ENCODE measurements at regions not wholly inside any gene's neighbourhood (a gene's known extent, or its start where the extent isn't known, plus 50 kb on each side); places are given as distances from the start of the nearest gene placed in this dataset.

DNA sequence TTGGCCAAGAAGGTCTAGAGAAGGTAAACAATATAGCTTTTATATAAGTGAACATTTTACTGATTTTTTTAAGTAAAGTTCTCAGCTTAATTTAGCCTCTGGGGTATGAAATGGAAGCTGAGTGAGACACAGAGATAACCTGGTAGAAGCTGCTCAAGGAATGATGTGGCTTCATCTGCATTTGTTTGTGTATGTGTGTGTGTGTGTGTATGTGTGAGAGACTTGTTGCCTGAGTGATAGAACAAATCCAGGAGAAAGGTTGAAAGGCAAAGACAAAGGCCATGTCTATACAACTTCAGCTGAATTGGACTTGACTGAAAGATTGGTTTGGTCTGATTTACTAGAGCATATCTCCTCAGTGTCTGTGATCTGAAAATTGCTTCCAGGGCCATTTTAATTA is 63.6 kb downstream of the PCDH7 start:
- ATAC-seq, result no peak

DNA sequence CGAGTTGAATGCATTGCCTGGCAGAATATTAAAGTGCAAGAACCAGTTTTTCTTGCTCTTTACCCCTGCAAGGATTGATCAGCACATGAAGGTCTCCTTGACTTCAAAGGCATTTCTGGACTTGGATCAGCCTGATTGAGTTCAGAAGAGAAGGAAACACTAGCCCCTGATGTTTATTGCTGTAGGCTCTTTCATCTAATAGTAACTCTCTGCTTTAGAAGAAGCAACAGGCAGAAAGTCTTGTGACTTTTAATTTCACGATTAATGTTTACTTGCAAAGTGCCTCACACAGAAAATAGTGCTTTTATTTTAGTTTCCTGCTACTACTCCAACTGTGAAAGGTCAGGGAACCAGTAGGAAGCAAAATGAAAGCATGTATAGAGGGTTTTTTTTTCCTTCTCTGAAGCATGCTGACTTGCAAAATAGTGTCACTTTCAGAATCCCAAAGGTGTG is 69.1 kb downstream of the PCDH7 start:
- no peak for ATAC-seq

DNA sequence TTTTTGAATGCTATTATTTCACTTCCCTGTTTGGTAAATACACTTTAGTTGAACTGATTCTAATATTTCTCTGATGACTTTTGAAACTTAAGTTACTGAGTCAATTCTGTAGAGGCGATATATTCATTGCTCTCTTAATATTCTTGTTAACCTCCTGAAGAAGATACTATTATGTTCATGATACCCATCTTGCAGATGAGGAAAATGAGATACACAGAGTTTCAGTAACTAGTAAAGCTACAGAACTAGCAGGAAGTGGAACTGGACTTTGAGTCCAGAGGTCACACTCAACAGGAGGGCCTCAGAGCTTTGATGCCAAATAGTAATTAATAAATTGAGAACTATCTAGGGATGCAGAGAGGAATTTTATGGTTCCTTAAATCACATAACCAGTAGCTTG is 70.0 kb downstream of the PCDH7 start:
- ATAC-seq, result no peak

- no peak for ATAC-seq
Observed at GRCh38 chr4:30790998-30791397, 70.8 kb downstream of the PCDH7 start.

DNA sequence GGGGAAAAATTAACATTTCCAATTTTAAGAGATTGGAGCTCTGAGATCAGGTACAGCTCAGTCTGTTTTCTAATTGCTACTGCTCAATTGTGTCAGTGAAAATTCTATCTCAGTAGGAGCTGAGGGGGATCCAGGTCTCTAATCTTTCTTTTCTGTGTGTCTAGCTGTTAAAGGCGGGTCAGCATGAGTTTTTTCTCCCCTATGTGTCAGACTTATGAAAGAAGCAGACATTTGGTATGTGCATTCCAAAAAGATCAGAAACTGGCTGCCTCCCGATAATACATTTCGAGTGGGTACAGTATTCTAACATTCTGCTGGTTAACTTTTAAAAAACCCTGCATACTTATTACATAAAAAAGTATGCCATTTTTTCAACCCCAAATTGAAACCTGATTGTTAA is 72.4 kb downstream of the PCDH7 start:
- no peak for ATAC-seq

DNA sequence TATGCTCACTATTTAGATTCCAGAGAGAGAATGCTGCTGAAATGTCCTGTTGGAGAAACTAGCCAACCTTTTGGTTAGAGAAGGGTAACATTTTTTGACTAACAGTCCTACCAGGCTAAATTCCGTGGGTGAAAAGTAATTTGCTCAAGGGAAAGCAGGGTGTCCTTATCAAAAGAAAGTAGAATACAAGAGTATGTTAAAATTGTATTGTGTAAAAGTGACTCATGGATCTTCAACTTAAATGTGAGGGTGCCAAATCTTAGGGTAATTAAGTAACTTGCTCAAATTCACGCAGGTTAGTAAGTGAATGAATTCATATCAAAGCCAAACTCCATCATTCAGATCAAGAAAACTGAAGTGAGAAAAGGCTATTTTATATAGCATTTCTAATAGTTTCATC is 81.7 kb downstream of the PCDH7 start:
- ATAC-seq, result no peak

- ATAC-seq, result no peak
Observed at GRCh38 chr4:30802622-30803323, 82.6 kb downstream of the PCDH7 start.

GRCh38 chr4:30808276-30808675 is 88.1 kb downstream of the PCDH7 start:
- ATAC-seq, result no peak

GRCh38 chr4:30811296-30811695 is 91.1 kb downstream of the PCDH7 start:
- no peak for ATAC-seq

DNA sequence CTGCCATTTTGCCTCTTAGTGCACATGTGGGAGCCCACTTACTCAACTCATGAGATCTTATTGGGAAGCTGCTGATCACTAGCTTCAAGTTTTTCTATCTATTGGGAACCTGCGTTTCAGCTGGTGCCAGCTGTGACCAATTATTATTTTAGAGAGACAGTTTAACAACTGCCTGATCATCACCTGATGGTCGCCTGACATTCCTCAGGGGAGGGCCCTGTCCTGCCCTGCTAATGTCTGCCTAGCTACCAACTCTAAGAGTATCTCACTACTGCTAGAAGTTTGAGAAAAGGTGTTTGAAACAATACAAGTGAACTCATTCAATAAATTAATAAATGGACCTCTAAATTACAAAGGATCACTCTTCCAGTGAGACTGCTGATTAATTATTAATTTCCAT is 95.5 kb downstream of the PCDH7 start:
- ATAC-seq, result no peak

DNA sequence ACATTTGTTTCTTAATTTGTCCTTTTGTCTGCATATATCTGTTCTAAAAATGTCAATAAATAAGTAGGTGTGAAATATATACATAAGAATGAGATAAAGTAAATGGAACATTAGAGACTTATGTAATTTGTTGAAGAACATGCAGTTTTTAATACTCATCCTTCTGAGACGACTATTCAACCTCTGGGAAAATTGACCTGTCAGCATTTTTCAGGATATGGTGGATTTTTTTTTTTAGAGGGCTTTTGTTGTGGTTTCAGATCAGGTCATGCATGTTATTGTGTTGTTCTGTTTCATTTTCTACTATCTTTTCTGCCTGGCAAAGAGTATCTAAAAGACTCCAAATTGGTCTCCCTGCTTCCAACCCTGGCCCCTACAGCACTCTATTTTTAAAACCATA is 97.3 kb downstream of the PCDH7 start:
- ATAC-seq, result no peak

DNA sequence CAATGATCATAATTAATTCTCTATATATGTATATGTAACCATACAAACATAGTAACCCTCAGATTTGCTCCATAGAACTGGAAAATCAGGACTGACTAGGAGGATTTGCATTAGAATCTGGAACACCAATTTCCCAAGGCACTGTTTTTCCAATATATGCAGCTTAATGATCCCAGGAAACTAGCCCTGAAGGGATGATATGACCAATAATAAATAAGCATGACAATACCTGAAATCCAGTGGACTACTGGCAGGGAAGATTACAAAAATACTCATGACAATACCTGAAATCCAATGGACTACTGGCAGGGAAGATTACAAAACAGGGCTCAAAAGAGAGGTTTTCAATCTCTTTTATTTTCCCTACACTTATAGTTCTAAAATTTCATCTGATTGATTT is 98.4 kb downstream of the PCDH7 start:
- no peak for ATAC-seq

DNA sequence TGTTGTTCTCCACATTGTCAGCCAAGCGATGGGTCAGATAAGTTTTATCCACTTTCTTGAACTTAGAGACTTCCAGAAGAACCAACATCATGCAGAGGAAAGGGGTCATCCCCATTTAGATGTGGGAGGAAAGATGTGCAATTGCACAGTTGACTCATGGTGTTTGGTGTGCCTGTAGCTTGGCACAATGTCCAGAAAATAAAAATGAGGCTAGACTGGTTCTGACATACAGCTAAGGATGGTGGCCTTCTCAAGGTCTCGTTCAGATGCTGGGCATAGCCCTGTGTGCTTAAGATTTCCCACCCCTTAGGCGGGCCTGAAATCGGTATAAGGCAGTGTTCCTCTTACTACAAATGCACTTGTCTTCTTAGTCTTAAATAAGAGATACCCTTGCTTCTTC is 101.1 kb downstream of the PCDH7 start:
- no peak for ATAC-seq

DNA sequence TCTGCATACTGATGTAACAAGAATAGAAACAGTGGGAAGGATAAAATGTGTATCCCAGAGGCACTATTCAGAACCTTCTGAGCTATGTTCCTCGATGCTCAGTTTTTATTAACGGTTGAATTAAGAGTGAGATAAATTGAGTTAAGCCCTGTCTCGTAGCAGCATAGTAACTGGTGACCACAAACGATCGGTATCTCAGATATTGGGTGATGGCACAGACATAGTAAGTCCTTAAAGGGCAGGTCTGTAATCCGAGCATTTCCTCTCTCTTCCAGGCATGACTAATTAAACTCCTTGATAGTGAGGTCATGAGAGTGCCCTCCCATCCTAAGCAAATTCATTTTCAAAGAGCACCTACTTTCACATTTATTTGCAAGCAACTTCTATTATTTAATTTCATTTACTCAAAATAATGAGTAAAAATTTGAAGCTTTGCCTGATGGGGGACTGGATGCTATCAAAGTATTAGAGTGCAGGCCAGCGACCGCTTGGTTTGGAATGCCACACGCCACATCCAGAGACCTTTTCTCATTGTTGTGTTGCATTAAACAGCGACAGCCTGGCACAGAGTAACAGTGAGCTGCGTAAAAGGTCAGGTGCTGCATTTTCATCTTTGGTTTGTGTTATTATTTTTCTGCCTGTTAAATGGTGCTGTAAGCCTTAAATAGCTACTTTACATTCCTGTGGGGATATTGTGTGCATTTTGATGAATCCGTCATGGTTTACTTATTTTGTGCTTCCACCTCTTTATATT is 101.9 kb downstream of the PCDH7 start:
- no peak for ATAC-seq

GRCh38 chr4:30822911-30823551 is 102.9 kb downstream of the PCDH7 start:
- ATAC-seq, result no peak

- no peak for ATAC-seq
Observed at GRCh38 chr4:30825008-30825770, 105.0 kb downstream of the PCDH7 start.

DNA sequence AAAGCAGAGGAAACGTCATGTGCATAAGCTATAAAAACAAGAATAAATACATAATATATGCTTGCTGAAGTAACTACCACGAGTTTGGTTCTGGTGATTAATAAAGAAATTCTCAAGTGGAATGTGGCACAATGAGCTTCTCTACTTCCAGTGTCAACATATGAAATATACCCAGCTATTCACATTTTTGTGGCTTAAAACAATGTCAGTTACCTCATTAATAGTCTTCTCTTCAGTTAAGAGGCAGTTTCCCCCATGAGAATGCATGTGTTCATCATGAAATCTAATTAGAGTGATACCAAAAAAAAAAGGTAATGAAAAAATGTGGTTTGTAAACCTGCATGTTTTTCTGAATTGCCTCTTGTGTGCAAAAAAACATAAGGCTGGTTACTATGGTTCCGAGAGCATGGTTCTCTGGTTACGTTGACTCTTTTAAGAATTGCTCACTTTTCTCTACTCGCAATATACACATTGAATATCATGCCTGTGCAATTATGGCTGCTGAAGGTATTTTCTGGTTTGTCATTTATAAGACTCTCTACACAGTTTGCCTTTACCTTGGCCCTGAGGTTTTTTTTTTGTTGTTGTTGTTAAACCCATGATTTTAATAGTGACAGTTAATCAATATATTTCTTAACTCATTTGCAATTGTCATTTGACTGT is 108.2 kb downstream of the PCDH7 start:
- no peak for ATAC-seq

DNA sequence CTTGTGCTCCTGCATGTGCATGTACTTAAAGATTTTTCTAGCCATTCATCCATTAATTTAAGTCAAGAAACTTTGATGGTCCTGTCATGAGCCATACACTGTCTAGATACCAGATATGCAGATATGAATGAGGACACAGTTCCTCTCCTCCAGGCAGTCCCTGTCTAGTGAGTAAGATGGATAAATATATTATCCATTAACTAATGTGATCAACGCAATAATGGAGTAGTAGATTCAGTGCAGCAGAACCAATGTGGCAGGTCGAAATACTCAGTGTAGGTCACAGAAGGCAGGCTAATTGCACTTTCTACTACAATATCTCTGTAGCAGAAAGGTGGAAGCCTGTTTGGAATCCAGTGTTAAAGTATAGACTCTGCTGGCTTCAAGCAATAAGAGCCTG is 112.5 kb downstream of the PCDH7 start:
- ATAC-seq, result no peak

DNA sequence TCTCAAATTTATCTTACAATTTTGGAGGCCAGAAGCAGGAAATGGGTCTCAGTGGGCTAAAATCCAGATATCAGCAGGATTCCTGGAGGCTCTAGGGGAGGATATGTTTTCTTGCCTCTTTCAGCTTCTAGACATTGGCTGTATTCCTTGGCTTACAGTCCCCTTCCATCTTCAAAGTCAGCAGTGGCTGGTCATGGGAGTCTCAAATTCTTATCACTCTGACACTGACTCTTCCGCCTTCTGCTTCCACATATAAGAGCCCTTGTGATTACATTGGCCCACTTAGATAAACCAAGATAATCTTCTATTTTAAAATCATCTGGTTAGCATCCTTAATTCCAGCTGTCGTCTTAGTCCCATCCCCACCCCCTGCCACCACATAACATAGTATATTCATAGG is 113.0 kb downstream of the PCDH7 start:
- ATAC-seq, result no peak

DNA sequence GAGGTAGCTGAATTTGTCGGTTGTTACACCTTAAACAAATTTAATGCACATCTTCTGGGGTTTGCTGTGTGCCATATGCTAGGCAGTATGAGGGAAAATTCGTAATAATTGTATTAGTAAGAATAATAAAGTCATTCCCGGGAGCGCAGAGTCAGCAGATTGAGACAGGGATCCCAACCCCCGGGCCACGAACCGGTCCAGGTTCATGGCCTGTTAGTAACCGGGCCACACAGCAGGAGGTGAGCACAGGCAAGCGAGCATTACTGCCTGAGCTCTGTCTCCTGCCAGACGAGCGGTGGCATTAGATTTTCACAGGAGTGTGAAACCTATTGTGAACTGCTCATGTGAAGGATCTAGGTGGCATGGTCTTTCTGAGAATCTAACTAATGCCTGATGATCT is 114.9 kb downstream of the PCDH7 start:
- no peak for ATAC-seq

GRCh38 chr4:30836231-30836630 is 116.1 kb downstream of the PCDH7 start:
- no peak for ATAC-seq

DNA sequence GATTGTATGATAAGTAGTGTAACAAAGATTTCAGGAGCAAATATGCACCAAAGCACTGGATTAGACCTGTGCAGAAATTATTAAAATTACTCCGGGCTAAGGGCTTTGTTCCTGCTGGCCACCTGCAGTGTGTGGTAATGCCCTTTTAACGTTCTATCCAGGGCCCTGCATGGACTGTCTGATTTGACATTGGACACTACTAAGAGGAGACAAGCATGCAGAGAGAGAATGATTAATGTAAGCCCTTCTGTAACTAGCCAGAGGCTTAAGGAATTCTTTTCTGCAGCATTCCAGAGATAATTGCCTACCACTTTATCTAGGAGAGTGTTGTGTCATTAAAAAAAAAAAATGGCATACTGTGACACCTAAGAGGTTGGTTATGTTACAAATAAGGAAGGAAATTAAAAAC is 117.0 kb downstream of the PCDH7 start:
- no peak for ATAC-seq

- no peak for ATAC-seq
Observed at GRCh38 chr4:30837861-30838260, 117.7 kb downstream of the PCDH7 start.
